HG02623 (cell line): ENCODE measurements at regions not wholly inside any gene's neighbourhood (a gene's known extent, or its start where the extent isn't known, plus 50 kb on each side); places are given as distances from the start of the nearest gene placed in this dataset.

Experiments
- ATAC-seq: cut with Tn5 transposase; IDR thresholded peaks from one replicate; pipeline ENCODE4 v1.9.1; 2021; ENCODE audit warnings: moderate library complexity; ENCODE audit not compliant: unreplicated experiment

- ATAC-seq, result no peak
Measured at GRCh38 chr2:153028626-153029025, 310.2 kb downstream of the ARL6IP6 start.

GRCh38 chr2:153027533-153027932, 309.1 kb downstream of the ARL6IP6 start:
- ATAC-seq, result no peak

GRCh38 chr2:153020201-153020600, 301.8 kb downstream of the ARL6IP6 start:
- no peak for ATAC-seq

GRCh38 chr2:153005071-153005730, 286.8 kb downstream of the ARL6IP6 start:
- ATAC-seq, result peak; percentile 25

- peak; percentile 79 for ATAC-seq
Measured at GRCh38 chr2:153004627-153005026, 286.2 kb downstream of the ARL6IP6 start.

- ATAC-seq, result no peak
Measured at GRCh38 chr2:152974146-152974545, 255.7 kb downstream of the ARL6IP6 start.

GRCh38 chr2:152971685-152972084, 253.3 kb downstream of the ARL6IP6 start:
- no peak for ATAC-seq

- ATAC-seq, result no peak
Measured at GRCh38 chr2:152962446-152962845, 244.0 kb downstream of the ARL6IP6 start.

- ATAC-seq, result no peak
Measured at GRCh38 chr2:152961351-152961750, 242.9 kb downstream of the ARL6IP6 start.

GRCh38 chr2:152950126-152950525, 231.7 kb downstream of the ARL6IP6 start:
- no peak for ATAC-seq

- no peak for ATAC-seq
Measured at GRCh38 chr2:152944099-152944498, 225.7 kb downstream of the ARL6IP6 start.

GRCh38 chr2:152942940-152943440, 224.6 kb downstream of the ARL6IP6 start:
- ATAC-seq, result no peak

- ATAC-seq, result no peak
Measured at GRCh38 chr2:152930501-152930900, 212.1 kb downstream of the ARL6IP6 start.

- ATAC-seq, result no peak
Measured at GRCh38 chr2:152929628-152930027, 211.2 kb downstream of the ARL6IP6 start.

GRCh38 chr2:152925547-152926448, 207.4 kb downstream of the ARL6IP6 start:
- peak; percentile 91 for ATAC-seq

GRCh38 chr2:152924722-152925121, 206.3 kb downstream of the ARL6IP6 start:
- no peak for ATAC-seq

- no peak for ATAC-seq
Measured at GRCh38 chr2:152924219-152924618, 205.8 kb downstream of the ARL6IP6 start.

GRCh38 chr2:152920846-152921245, 202.4 kb downstream of the ARL6IP6 start:
- ATAC-seq, result no peak

GRCh38 chr2:152910970-152911369, 192.6 kb downstream of the ARL6IP6 start:
- ATAC-seq, result no peak

GRCh38 chr2:152907046-152907445, 188.6 kb downstream of the ARL6IP6 start:
- no peak for ATAC-seq

GRCh38 chr2:152894051-152894450, 175.6 kb downstream of the ARL6IP6 start:
- ATAC-seq, result no peak

GRCh38 chr2:152890736-152891135, 172.3 kb downstream of the ARL6IP6 start:
- no peak for ATAC-seq
